Glomerular endothelial cell (primary cell): ENCODE measurements at regions not wholly inside any gene's neighbourhood (a gene's known extent, or its start where the extent isn't known, plus 50 kb on each side); places are given as distances from the start of the nearest gene placed in this dataset.
"Not testable (repeated sequence)": the region's sequence is repeated elsewhere in the genome, so short reads cannot be mapped to it uniquely, and the experiment has no call there.

Experiments
- DNase-seq: peaks from one replicate; pipeline ENCODE4 v3.0.0-alpha.2; 2011; ENCODE audit warnings: low read depth, low spot score; ENCODE audit errors: extremely low read depth

GRCh38 chr12:4158306-4158705 is 115.3 kb upstream of the CCND2 start:
- DNase-seq, result no peak

GRCh38 chr12:4157122-4157521 is 116.4 kb upstream of the CCND2 start:
- DNase-seq, result no peak

DNA sequence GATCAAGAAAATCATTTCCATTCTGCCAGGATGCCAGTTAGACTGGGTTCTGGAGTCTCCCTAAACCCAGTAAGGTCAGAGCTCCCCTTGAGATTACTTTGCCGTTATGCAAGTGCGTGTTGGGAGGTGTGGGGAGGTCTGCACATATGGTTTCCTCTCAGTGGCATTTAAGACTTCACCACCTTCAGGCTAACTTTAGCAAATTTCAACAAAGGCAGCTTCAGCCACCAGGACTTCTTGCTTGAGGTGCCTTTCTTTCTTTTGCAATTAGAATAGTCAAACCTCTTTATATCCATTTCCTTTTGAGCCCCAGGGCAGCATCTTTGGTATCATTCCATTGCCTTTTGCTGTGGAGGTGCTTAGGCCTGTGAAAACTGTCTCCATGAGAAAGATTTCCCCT is 117.2 kb upstream of the CCND2 start:
- DNase-seq, result no peak

DNA sequence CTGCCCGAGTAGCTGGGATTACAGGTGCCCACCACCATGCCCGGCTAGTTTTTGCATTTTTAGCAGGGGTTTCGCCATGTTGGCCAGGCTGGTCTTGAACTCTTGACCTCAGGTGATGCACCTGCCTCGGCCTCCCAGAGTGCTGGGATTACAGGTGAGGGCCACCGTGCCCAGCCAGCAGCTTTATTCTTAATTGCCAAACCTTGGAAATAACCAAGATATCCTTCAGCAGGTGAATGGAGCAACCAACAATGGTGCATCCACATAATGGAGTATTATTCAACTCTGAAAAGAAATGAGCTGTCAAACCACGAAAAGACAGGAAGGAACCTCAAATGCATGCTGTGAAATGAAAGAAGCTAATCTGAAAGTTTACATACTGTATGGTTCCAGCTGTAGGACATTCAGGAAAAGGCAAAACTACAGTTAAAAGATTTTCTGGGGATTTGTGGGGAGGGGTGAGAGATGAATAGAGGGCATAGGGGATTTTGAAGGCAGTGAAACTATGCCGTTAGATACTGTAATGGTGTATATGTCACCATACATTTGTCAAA is 118.8 kb upstream of the CCND2 start:
- DNase-seq, result no peak

GRCh38 chr12:4153343-4153892 is 120.1 kb upstream of the CCND2 start:
- DNase-seq, result no peak

GRCh38 chr12:4152145-4152795 is 121.3 kb upstream of the CCND2 start:
- no peak for DNase-seq

DNA sequence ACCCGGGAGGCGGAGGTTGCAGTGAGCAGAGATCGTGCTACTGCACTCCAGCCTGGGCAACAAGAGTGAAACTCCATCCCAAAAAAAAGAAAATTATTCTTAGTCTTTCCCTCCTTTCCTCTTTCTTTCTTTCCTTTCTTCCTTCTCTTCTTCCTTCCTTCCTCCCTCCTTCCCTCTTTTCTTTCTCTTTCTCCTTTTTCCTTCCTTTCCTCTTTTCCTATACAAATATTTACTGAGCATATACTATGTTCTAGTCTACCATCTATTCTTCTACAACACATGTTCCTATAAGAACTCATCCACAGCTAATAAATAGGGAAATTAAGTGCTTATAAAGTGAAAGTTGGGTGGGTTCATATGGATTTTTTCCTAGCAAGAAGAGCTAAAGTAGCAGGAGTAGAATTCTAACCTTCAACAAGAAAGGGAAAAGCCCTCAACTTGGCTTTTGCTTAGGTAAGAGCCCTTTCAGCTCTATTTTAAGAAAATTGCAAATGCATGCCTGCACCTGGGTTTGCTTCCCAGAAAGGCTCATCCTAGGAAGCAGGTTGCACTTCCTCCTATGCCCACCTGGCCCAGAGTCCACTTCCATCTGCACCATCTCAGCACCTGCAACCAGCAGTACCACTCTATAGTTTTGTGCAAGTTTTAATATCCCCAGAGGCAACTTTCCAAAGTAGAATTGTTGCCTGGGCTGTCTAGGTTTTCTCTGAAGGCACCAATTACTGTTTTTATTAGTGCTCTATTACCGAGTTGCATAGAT is 122.0 kb upstream of the CCND2 start:
- DNase-seq, result no peak

DNA sequence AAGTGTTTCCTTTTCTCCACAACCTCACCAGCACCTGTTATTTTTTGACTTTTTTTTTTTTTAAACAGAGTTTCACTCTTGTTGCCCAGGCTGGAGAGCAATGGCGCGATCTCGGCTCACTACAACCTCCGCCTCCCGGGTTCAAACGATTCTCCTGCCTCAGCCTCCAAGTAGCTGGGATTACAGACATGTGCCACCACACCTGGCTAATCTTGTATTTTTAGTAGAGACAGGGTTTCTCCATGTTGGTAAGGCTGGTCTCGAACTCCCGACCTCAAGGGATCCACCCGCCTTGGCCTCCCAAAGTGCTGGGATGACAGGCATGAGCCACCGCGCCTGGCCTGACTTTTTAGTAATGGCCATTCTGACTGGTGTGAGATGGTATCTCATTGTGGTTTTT is 123.2 kb upstream of the CCND2 start:
- DNase-seq, result not testable (repeated sequence)

GRCh38 chr12:4148418-4149056 is 125.0 kb upstream of the CCND2 start:
- no peak for DNase-seq

DNA sequence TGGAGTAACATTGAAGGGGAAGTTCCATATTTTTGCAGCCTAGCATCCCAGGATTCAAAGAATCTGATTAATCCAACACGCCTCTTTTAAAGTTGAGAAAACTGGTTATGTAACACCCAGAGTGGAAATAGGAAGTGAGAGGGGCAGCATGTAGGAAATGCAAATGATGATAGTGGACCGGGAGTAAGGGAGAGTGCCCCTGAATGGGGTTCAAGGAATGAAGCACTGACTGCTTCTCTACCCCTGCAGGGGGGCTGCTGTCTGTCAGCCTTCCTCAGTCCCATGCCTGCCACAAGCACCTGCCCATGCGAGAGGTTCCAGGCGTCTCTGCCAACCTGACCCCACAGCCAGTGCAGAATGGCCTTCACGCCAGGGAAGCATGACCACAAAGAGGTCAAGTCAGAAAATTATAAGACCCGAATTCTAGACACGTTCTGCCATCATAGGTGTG is 126.5 kb upstream of the CCND2 start:
- no peak for DNase-seq

DNA sequence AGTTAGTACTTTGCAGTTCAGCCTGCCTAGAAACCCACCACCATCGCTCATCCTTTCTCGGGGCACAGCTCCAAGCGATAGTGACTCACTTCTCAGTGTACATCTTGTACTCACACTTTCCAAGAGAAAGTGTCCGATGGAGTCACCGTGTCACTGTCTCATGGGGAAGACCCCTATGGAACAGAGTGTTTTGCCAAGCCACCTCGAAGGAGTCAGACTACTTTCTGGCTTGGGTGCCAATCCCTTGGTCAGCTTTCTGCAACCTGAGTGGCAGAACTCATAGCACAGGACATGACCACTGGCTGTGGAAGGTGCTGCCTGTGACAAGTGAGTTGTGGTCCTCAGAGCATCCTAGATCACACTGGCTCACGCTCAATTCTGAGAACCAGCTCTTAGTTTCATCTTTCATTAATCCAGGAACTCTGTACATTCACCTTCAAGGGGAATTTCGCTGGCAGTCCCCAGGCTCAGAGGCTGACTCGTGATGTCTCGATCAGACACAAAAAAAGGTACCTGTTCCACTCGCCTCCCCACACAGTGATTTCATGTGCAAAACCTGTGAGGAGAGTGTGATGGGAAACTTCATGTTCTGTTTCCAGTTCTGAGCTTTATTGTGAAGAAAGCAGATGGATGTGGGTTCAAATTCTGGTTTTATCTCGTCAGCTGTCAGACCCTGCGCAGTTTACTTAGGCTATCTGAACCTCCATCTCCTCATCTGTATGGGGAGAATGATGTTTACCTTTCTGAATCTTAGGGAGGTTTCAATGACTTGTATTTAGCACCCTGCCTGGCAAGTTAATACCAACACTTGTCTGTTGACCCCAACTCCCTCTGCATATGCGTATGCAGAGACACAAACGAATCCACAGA is 127.3 kb upstream of the CCND2 start:
- no peak for DNase-seq

- no peak for DNase-seq
These were observed 128.9 kb upstream of the CCND2 start for GRCh38 chr12:4144676-4145075.

- no peak for DNase-seq
These were observed 129.7 kb upstream of the CCND2 start for GRCh38 chr12:4143896-4144295.

DNA sequence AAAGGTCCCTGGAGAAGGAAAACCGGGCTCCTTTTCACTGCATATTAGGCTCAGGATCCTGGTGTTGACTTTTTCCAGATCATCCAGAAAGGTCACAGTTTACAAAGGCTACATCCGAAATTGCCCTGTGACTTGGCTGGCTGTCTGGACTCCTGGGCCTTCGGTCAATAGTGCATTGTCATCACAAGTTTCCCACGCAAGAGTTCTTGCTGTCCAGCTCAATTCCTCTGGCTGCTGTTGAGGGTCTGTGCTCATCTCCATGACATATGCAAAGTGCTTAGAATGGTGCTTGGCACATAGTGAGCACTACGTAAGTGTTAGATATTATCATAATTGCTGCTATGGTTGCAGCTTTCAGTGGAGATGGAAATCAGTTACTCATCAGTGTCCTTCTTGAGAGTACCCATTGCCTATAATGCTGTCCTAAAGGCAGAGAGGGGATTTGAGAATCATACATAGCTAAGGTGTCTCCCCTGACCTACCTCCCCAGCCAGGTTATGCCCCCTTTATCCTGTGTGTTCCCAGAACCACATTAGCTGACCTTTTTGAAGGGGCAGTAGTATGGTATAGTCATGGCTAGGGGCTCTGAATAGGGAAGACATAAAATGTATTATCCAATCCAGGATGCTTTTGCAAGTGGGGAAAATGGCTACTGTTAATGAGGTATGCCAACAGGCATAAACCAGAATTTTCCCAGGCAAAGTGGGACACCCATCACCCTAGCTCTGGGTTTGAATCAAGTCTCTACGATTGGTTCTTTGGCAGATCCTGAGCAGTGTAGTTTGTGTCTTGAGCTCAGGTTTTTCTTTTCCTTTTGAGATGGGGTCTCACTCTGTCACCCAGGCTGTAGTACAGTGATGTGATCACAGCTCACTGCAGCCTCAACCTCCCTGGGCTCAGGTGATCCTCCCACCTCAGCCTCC is 132.0 kb upstream of the CCND2 start:
- DNase-seq, result no peak

- no peak for DNase-seq
These were observed 132.8 kb upstream of the CCND2 start for GRCh38 chr12:4140581-4141301.

DNA sequence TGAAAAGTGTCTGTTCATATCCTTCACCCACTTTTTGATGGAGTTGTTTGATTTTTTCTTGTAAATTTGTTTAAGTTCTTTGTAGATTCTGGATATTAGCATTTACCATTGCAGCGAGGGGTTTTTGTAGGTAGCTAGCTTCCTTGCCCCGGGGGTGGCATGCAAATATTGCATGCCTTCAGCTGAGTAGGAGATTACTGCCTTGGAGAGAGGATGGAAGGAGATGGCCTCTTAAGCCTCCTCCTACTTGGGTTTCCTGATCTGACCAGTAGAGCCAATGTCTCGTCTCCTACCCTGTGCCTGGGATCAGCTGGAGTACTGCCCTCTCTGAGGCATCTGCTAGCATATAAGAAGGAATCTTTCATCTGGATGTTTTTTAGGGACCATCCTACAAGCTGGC is 134.4 kb upstream of the CCND2 start:
- no peak for DNase-seq

DNA sequence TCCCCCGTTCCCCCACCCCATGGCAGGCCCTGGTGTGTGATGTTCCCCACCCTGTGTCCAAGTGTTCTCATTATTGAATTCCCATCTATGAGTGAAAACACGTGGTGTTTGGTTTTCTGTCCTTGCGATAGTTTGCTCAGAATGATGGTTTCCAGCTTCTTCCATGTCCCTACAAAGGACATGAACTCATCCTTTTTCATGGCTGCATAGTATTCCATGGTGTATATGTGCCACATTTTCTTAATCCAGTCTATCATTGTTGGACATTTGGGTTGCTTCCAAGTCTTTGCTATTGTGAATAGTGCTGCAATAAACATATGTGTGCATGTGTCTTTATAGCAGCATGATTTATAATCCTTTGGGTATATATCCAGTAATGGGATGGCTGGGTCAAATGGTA is 135.0 kb upstream of the CCND2 start:
- DNase-seq, result not testable (repeated sequence)

GRCh38 chr12:4138051-4138450 is 135.5 kb upstream of the CCND2 start:
- DNase-seq, result no peak

GRCh38 chr12:4137441-4137840 is 136.1 kb upstream of the CCND2 start:
- no peak for DNase-seq
